ENCODE measurements at regions not wholly inside any gene's neighbourhood (a gene's known extent, or its start where the extent isn't known, plus 50 kb on each side); places are given as distances from the start of the nearest gene placed in this dataset.

GRCh38 chr16:76197900-76198299, 79.3 kb upstream of the CNTNAP4 start:
- no peak overlapping the region for H3K4me3 ChIP-seq
- no peaks in the 10 kb centered on the region for H3K4me1 ChIP-seq
- H3K27me3 ChIP-seq, result no peaks in the 10 kb centered on the region
- no peaks in the 10 kb centered on the region for H3K9me3 ChIP-seq
- no peak for DNase-seq (ENCODE audit: low spot score)
- H3K36me3 ChIP-seq, result no peaks in the 10 kb centered on the region
- no peak overlapping the region for H3K27ac ChIP-seq
- TF ChIP-seq CTCF (IDR thresholded peaks at IDR 0.05), result no peak

GRCh38 chr16:76199681-76200220, 77.5 kb upstream of the CNTNAP4 start:
- Histone ChIP-seq H3K27me3 (no peaks in the 10 kb centered on the region), H3K27ac (no peak overlapping the region), H3K9me3 (no peaks in the 10 kb centered on the region), H3K4me3 (no peak overlapping the region), H3K4me1 (no peaks in the 10 kb centered on the region), H3K36me3 (no peaks in the 10 kb centered on the region)
- no peak for DNase-seq (ENCODE audit: low spot score)
- TF ChIP-seq CTCF (IDR thresholded peaks at IDR 0.05), result no peak

- H3K27ac ChIP-seq, result no peak overlapping the region
- H3K4me1 ChIP-seq, result no peaks in the 10 kb centered on the region
- H3K27me3 ChIP-seq, result no peaks in the 10 kb centered on the region
- H3K4me3 ChIP-seq, result no peak overlapping the region
- TF ChIP-seq CTCF (IDR thresholded peaks at IDR 0.05), result no peak
- DNase-seq (ENCODE audit: low spot score), result no peak
- H3K9me3 ChIP-seq, result no peaks in the 10 kb centered on the region
- no peaks in the 10 kb centered on the region for H3K36me3 ChIP-seq
These were observed 75.8 kb upstream of the CNTNAP4 start for GRCh38 chr16:76201385-76201784.

GRCh38 chr16:76204249-76204648, 73.0 kb upstream of the CNTNAP4 start:
- no peak for DNase-seq (ENCODE audit: low spot score)
- Histone ChIP-seq H3K4me1 (no peaks in the 10 kb centered on the region), H3K27me3 (no peaks in the 10 kb centered on the region), H3K4me3 (no peak overlapping the region), H3K9me3 (no peaks in the 10 kb centered on the region), H3K36me3 (no peaks in the 10 kb centered on the region), H3K27ac (no peak overlapping the region)
- TF ChIP-seq CTCF (IDR thresholded peaks at IDR 0.05), result no peak

- Histone ChIP-seq H3K27ac (no peak overlapping the region), H3K27me3 (no peaks in the 10 kb centered on the region), H3K4me3 (no peak overlapping the region), H3K36me3 (no peaks in the 10 kb centered on the region), H3K4me1 (no peaks in the 10 kb centered on the region), H3K9me3 (peaks cover 0 to 3% of the 10 kb centered on the region in 2 donors)
- no peak for TF ChIP-seq CTCF (IDR thresholded peaks at IDR 0.05)
- DNase-seq (ENCODE audit: low spot score), result no peak
These were observed 69.9 kb upstream of the CNTNAP4 start for GRCh38 chr16:76207270-76207669.

- no peak for DNase-seq (ENCODE audit: low spot score)
- Histone ChIP-seq H3K27ac (no peak overlapping the region), H3K4me1 (no peaks in the 10 kb centered on the region), H3K9me3 (peaks cover 0 to 8% of the 10 kb centered on the region in 2 donors), H3K27me3 (no peaks in the 10 kb centered on the region), H3K4me3 (no peak overlapping the region), H3K36me3 (no peaks in the 10 kb centered on the region)
- TF ChIP-seq CTCF (IDR thresholded peaks at IDR 0.05), result no peak
These were observed 67.0 kb upstream of the CNTNAP4 start for GRCh38 chr16:76210157-76210556.
